RWPE2 (cell line): ENCODE measurements at regions not wholly inside any gene's neighbourhood (a gene's known extent, or its start where the extent isn't known, plus 50 kb on each side); places are given as distances from the start of the nearest gene placed in this dataset.
"Not testable (repeated sequence)": the region's sequence is repeated elsewhere in the genome, so short reads cannot be mapped to it uniquely, and the experiment has no call there.

Source experiments
- ATAC-seq: fragments of 200-7000 bp; cut with Tn5 transposase; 3 replicates; pipeline ENCODE4 v1.9.1; 2021; ENCODE audit warnings: low read depth
- DNase-seq: peaks from one replicate; pipeline ENCODE4 v3.0.0-alpha.2; 2020; ENCODE audit warnings: low spot score
- H3K27ac ChIP-seq: fragments of 450-650 bp; 2 replicates; pipeline ENCODE4 v1.5.1; 2017; ENCODE audit warnings: mild to moderate bottlenecking; ENCODE audit not compliant: poor library complexity, severe bottlenecking
- H3K27me3 ChIP-seq: fragments of 250-450 bp; sonication (Bioruptor Pico); 2 replicates; pipeline ENCODE4 v1.5.1; 2021; ENCODE audit warnings: mild to moderate bottlenecking, moderate library complexity; ENCODE audit not compliant: insufficient read depth, poor library complexity, severe bottlenecking
- H3K36me3 ChIP-seq: fragments of 250-450 bp; sonication (Bioruptor Pico); 2 replicates; pipeline ENCODE4 v1.5.1; 2020; ENCODE audit warnings: low read depth, mild to moderate bottlenecking, moderate library complexity
- H3K4me1 ChIP-seq: fragments of 250-450 bp; sonication (Bioruptor Pico); 2 replicates; pipeline ENCODE4 v1.5.1; 2021; ENCODE audit warnings: mild to moderate bottlenecking, moderate library complexity; ENCODE audit not compliant: insufficient read depth, poor library complexity, severe bottlenecking
- H3K4me3 ChIP-seq: fragments of 250-450 bp; sonication (Bioruptor Pico); 2 replicates; pipeline ENCODE4 v1.5.1; 2021; ENCODE audit warnings: mild to moderate bottlenecking, moderate library complexity; ENCODE audit not compliant: severe bottlenecking
- H3K9me3 ChIP-seq: fragments of 250-450 bp; sonication (Bioruptor Pico); 2 replicates; pipeline ENCODE4 v1.5.1; 2021; ENCODE audit warnings: mild to moderate bottlenecking, moderate library complexity; ENCODE audit not compliant: severe bottlenecking
- TF ChIP-seq, protein P1 (sequence below): fragments of 450-650 bp; IDR thresholded peaks from one replicate; pipeline ENCODE4 v1.5.1; 2017; ENCODE audit warnings: mild to moderate bottlenecking, moderate library complexity; ENCODE audit not compliant: poor library complexity, severe bottlenecking

- Histone ChIP-seq H3K4me3 (no peak overlapping the region), H3K27ac (no peak overlapping the region), H3K36me3 (no peaks in the 10 kb centered on the region), H3K9me3 (no peaks in the 10 kb centered on the region), H3K27me3 (no peaks in the 10 kb centered on the region), H3K4me1 (peaks cover 19% of the 10 kb centered on the region)
- DNase-seq (no peak), ATAC-seq (no peak)
- TF ChIP-seq, protein P1, sequence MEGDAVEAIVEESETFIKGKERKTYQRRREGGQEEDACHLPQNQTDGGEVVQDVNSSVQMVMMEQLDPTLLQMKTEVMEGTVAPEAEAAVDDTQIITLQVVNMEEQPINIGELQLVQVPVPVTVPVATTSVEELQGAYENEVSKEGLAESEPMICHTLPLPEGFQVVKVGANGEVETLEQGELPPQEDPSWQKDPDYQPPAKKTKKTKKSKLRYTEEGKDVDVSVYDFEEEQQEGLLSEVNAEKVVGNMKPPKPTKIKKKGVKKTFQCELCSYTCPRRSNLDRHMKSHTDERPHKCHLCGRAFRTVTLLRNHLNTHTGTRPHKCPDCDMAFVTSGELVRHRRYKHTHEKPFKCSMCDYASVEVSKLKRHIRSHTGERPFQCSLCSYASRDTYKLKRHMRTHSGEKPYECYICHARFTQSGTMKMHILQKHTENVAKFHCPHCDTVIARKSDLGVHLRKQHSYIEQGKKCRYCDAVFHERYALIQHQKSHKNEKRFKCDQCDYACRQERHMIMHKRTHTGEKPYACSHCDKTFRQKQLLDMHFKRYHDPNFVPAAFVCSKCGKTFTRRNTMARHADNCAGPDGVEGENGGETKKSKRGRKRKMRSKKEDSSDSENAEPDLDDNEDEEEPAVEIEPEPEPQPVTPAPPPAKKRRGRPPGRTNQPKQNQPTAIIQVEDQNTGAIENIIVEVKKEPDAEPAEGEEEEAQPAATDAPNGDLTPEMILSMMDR, result no peak
These were observed 267.3 kb downstream of the EN1 start for GRCh38 chr2:118580107-118580506.

GRCh38 chr2:118577202-118577601 is 270.2 kb downstream of the EN1 start:
- ATAC-seq (no peak), DNase-seq (no peak)
- TF ChIP-seq, protein P1, result no peak

GRCh38 chr2:118576109-118576855 is 271.2 kb downstream of the EN1 start:
- DNase-seq (no peak), ATAC-seq (no peak)

More at GRCh38 chr2:118577202-118577601, 270.2 kb downstream of the EN1 start:
- H3K27me3 ChIP-seq, result no peaks in the 10 kb centered on the region
- no peak overlapping the region for H3K4me3 ChIP-seq
- H3K4me1 ChIP-seq, result peaks cover 19% of the 10 kb centered on the region
- no peaks in the 10 kb centered on the region for H3K36me3 ChIP-seq
- no peak overlapping the region for H3K27ac ChIP-seq
- no peaks in the 10 kb centered on the region for H3K9me3 ChIP-seq

GRCh38 chr2:118572380-118572779 is 275.1 kb downstream of the EN1 start:
- not testable (repeated sequence) for H3K4me1 ChIP-seq, H3K9me3 ChIP-seq, ATAC-seq, H3K4me3 ChIP-seq, H3K27ac ChIP-seq, H3K27me3 ChIP-seq, H3K36me3 ChIP-seq, DNase-seq

More at GRCh38 chr2:118576109-118576855, 271.2 kb downstream of the EN1 start:
- H3K27ac ChIP-seq, result no peak overlapping the region
- H3K9me3 ChIP-seq, result no peaks in the 10 kb centered on the region
- peaks cover 19% of the 10 kb centered on the region for H3K4me1 ChIP-seq
- H3K27me3 ChIP-seq, result no peaks in the 10 kb centered on the region
- TF ChIP-seq, protein P1, result no peak
- no peaks in the 10 kb centered on the region for H3K36me3 ChIP-seq
- H3K4me3 ChIP-seq, result no peak overlapping the region

DNA sequence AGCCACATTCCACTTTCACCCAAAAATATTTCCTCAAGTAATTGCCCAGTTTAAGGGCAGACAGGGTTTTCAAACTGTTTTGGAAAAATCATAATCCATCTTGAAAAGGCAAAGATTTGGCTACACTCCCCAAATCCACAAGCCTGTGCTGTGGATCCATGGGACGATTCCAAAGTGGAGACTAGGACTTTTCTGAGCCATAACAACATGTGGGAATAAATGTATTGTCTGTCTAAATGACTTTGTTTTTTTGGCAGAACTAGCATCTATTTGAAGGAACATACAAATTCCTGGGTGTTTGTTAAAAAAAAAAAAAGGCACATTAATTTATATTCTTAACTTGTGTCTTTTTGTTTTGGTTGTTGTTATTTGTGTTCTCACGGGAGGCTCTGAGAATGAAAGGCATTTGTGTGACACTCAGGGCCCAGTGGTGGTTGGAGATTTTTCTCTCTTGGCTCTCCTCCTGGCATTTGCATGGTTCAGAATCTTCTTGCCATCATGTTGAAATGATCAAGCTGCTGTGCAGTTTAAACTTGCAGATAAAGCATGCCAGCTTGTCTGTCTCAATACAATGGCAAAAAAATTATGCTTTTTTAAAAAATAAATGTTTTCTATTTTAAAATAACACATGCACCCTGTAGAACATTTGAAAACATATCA is 277.4 kb downstream of the EN1 start:
- no peaks in the 10 kb centered on the region for H3K4me1 ChIP-seq
- no peak overlapping the region for H3K27ac ChIP-seq
- TF ChIP-seq, protein P1, result no peak
- no peaks in the 10 kb centered on the region for H3K9me3 ChIP-seq
- ATAC-seq (no peak), DNase-seq (no peak)
- H3K27me3 ChIP-seq, result no peaks in the 10 kb centered on the region
- H3K36me3 ChIP-seq, result no peaks in the 10 kb centered on the region
- H3K4me3 ChIP-seq, result no peak overlapping the region
